PC-3 (cell line): ENCODE measurements at regions not wholly inside any gene's neighbourhood (a gene's known extent, or its start where the extent isn't known, plus 50 kb on each side); places are given as distances from the start of the nearest gene placed in this dataset.

Source experiments
- EZH2 ChIP-seq: fragments of 300-600 bp; sonication (generic); IDR thresholded peaks from one replicate; pipeline ENCODE4 v1.6.1; 2017; ENCODE audit warnings: antibody characterized with exemption, mild to moderate bottlenecking, low read length; ENCODE audit not compliant: unreplicated experiment
- TF ChIP-seq, protein P1 (sequence below): fragments of 300-600 bp; sonication (generic); conservative IDR thresholded peaks from 2 replicates; pipeline ENCODE4 v1.5.1; 2017; ENCODE audit warnings: antibody characterized with exemption, low read depth, mild to moderate bottlenecking, low read length

DNA sequence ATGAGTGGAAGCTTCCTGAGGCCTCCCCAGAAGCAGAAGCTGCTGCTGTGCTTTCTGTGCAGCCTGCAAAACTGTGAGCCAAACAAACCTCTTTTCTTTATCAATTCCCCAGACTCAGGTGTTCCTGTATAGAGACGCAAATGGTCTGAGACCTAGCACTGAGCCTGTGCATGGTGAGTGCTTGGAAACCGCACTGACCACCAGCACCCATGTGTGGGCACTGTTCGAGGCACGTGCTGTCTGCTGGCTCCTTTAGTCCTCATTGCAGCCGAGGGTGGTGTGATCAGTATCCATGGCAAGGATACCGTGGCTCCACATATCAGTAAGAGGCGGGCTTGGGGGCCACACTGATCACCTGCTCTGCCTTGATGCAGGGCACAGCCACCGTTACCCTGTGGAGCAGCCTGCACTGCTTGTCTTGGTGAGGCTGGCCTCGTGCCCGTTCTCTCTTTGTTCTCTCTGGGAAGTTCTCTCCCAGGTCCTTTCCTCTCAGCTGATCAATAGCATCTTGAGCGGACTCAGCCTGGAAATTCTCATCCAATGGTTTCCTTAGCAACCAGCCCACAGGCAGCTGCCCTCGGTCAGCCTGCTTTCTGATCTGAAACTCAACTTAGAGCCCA, 101.0 kb downstream of the PLXNA1 start:
- no peak for TF ChIP-seq EZH2
- TF ChIP-seq, protein P1, sequence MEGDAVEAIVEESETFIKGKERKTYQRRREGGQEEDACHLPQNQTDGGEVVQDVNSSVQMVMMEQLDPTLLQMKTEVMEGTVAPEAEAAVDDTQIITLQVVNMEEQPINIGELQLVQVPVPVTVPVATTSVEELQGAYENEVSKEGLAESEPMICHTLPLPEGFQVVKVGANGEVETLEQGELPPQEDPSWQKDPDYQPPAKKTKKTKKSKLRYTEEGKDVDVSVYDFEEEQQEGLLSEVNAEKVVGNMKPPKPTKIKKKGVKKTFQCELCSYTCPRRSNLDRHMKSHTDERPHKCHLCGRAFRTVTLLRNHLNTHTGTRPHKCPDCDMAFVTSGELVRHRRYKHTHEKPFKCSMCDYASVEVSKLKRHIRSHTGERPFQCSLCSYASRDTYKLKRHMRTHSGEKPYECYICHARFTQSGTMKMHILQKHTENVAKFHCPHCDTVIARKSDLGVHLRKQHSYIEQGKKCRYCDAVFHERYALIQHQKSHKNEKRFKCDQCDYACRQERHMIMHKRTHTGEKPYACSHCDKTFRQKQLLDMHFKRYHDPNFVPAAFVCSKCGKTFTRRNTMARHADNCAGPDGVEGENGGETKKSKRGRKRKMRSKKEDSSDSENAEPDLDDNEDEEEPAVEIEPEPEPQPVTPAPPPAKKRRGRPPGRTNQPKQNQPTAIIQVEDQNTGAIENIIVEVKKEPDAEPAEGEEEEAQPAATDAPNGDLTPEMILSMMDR: no peak
